ENCODE measurements at regions not wholly inside any gene's neighbourhood (a gene's known extent, or its start where the extent isn't known, plus 50 kb on each side); places are given as distances from the start of the nearest gene placed in this dataset.

DNA sequence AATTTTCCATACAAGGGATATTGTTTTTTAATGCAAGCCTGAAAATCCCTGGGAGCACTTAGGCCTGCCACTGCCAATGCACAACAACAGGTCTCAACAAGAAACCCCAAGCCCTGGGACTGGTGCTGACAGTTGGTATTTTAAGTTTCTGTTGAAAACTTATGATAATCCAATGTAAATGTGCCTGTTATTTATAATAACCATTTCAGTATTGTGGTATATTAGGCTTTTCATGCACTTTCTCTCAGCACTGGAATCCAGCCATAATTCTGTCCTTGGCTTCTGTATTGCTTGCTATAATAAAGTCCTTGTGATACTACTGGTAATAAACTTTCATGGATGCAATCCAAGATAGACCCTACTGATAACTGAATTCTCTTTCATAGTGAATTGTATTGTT lies 218.9 kb downstream of the PCDH7 start:
- peak in 1 of 2 donors; percentile 19 for DNase-seq

- DNase-seq, result no peak
Measured at GRCh38 chr4:30939684-30940083, 219.5 kb downstream of the PCDH7 start.

DNA sequence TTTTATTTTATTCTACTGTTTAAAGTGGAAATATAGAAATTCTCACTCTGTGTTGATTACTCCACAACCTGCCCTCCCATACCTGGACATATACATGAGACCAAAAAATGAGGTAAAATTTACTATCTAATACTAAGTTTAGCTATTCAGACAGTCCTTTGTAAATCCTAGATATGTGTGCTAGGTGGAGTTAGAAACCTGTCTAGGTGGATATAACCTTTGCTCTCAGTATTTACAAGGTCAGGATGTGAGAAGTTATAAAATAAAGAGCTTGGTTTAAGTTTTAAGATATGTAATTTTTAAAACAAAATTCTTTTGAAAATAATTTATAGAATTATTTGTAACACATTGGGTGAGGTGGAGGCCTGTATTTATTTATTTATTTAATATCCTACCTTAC lies 221.5 kb downstream of the PCDH7 start:
- no peak for DNase-seq

DNA sequence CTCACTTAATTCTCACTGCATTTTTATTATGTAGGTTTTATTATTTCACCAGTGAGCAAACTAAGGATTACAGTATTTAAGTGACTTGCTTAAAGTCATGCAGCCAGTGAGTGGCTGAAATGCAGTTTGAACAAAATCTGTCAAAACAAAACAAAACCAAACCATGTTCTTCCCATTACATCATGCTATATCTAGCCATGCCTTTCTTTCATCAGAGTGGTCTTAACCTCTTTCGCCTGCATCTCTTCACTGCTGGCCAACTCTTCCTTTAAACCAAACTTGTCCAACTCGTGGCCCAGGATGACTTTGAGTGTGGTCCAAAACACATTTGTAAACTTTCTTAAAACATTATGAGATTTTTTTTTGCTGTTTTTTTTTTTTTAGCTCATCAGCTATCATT lies 223.2 kb downstream of the PCDH7 start:
- DNase-seq, result no peak

DNA sequence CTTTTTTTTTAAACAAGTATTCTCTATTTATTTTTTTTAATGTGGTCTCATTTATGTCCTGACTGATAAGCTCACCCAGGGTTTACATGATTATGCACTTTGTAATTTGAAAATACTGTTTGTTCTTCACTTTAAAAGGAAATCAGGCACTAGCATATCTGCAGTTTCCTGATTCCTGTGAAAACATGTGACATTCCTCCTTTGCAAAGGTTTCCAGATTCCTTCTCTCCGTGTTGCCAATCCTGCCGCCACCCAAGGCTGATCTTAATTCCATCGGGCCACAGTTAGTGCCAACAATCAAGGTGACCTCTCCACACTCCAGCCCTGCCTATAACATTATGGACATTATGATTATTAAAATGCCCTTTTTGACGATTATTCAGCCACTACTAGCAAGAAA lies 225.4 kb downstream of the PCDH7 start:
- DNase-seq, result no peak

- DNase-seq, result no peak
Measured at GRCh38 chr4:30946288-30946687, 226.1 kb downstream of the PCDH7 start.

GRCh38 chr4:30948653-30949052 lies 228.5 kb downstream of the PCDH7 start:
- DNase-seq, result no peak

- no peak for DNase-seq
Measured at GRCh38 chr4:30950737-30951136, 230.6 kb downstream of the PCDH7 start.

- no peak for DNase-seq
Measured at GRCh38 chr4:30952526-30953219, 232.5 kb downstream of the PCDH7 start.

GRCh38 chr4:30953799-30954198 lies 233.6 kb downstream of the PCDH7 start:
- no peak for DNase-seq

GRCh38 chr4:30956916-30957315 lies 236.7 kb downstream of the PCDH7 start:
- DNase-seq, result no peak

DNA sequence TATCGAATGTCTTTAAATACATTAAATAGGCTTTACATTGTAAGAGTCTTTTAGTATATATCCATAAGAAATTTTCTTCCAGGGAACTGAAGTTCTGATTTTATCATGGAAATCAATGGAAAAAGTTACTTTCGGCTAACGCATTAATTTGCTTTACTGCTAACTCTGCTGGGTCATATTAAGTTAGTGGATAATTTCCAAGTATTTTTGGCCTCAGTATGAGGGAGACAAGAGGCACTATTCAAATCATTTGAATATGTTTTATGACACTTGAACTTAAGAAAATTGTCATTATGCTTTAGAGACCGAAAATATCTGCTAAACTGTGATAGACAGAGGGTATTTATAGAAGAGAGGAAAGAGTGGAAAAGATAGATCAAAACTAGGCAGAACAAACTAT lies 237.5 kb downstream of the PCDH7 start:
- DNase-seq, result no peak

DNA sequence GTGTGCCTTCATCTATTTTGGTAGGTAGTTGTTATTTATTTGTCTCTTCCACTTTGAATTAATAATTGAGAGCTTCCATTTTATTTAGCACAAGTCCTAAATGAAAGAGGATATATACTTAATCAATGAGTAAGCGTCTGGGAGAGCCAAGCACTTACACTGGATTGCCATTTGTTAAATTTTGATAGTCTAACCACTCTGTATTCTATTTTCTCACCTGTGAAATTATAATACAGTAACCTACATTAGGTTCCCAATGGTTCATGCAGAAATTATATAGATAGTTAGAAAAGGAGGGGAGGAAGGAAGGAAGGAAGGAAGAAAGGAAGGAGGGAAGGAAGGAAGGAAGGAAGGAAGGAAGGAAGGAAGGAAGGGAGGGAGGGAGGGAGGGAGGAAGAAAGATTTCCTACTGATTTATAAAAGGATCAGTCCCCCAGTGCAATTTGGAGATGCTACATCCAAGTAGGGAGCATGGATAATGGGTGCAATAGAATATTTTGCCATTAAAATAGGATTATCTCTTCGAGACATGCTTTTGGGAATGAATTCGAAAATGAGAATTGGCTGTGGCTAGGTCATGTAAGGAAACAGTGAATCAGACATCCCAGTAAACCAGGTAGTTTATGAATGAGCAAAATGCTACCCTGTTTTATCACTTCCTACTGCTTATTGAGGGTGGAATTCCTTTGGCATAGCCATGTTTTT lies 239.8 kb downstream of the PCDH7 start:
- no peak for DNase-seq

- no peak for DNase-seq
Measured at GRCh38 chr4:30962939-30963338, 242.8 kb downstream of the PCDH7 start.

DNA sequence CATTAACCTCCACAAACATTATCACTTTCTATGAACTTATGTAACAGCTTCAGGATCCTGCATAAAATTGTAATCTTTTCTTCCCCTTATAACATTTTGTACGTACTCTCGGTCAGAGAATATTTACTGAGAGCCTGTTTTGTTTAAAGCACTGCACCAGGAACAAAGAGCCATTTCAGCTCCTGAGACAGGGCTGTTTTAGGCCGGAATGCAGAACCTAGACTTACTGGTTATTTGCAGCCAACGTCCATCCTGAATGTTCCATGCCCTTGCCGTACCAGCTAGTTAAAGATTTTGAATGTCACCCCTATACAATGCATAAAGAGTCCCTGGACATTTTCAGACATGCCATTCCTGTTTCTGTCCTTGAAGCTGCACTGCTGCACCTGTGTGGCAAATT lies 248.8 kb downstream of the PCDH7 start:
- DNase-seq, result no peak

- no peak for DNase-seq
Measured at GRCh38 chr4:30972542-30972941, 252.4 kb downstream of the PCDH7 start.

- DNase-seq, result no peak
Measured at GRCh38 chr4:30973993-30974392, 253.8 kb downstream of the PCDH7 start.

DNA sequence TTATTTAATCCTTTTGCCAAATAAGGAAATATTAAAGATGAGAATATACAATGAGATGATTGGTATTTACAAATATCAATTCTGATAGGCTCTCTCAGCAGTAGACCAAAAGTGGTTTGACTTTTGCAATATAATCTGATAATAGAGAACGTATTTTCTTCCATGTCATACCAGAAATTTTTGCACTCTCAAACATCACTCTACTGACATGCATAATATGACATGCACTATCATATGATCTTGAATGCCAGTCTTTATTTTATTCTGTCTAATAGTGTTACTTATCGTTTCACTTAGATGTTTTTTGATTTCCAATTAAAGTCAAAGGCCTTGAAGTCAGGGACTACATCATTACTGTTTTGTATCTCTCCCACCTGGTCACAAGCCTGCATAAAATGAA lies 259.2 kb downstream of the PCDH7 start:
- no peak for DNase-seq

- DNase-seq, result no peak
Measured at GRCh38 chr4:30989508-30989907, 269.3 kb downstream of the PCDH7 start.

DNA sequence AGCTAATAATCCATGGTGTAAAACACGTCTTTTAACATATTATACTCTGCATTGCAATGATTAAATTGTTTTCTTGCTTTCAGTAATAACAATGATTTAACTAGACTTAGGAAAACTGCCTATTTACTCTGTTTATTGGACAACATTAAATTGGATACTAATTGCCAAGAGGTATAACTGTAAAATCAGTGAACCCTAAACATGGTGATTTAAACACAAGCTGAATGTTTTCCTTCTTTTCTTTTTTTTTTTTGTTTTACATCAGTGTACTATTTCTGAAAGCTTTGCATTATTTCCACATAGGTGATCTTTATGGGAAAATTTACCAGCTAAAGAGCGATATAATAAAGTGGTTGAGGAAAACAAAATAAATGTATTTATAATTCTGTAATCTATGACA lies 276.7 kb downstream of the PCDH7 start:
- DNase-seq, result no peak

DNA sequence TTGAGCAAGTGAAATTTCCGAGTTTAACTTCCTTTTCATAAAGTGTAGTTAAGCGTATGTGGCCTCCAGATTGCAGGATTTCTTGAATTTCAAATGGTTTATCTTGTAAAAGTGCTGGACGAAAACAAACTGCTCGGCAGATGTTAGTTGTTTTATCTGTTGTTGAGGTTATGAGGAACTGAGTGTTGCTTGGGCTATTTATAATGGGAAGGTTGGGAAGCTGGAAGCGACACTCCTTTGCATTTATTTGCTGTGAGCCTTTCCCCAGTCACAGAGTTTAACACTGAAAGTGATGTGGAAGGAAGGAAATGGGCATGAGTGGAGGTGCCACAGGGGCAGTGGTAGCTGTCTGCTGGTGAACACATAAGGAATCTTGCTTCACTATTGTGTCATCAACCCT lies 284.9 kb downstream of the PCDH7 start:
- DNase-seq, result no peak

- no peak for DNase-seq
Measured at GRCh38 chr4:31007858-31008257, 287.7 kb downstream of the PCDH7 start.

DNA sequence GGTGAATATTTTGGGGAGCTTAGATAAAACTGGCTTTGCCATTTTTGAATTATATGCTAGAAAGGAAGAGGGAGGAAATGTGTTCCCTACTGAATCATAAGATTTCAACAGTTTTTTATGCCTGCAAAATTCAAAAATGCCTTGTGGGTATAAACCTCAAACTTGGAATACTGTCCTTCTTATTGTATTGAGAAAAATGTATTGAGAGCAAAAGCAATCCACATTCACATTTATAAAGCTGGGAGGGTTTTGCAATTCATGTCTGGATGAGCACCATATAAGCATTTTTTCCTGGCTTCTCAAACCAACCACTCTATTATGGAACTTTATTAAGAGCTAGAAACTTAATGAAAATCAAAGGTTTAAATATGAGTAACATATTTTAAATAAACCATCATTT lies 289.8 kb downstream of the PCDH7 start:
- DNase-seq, result no peak

- no peak for DNase-seq
Measured at GRCh38 chr4:31015123-31015522, 295.0 kb downstream of the PCDH7 start.
